HCT116 (cell line): ENCODE measurements at regions not wholly inside any gene's neighbourhood (a gene's known extent, or its start where the extent isn't known, plus 50 kb on each side); places are given as distances from the start of the nearest gene placed in this dataset.

Source experiments
- ATAC-seq: fragments of 200-7000 bp; cut with Tn5 transposase; 2 replicates; pipeline ENCODE4 v1.9.1; 2020; ENCODE audit warnings: mild to moderate bottlenecking, moderate library complexity
- BruUV-seq: library from RNA; stranded (reverse); fragments of 400-500 nt; replicated peaks from 2 replicates; lab custom pipeline; 2021; lab: Mats Ljungman, UMichigan
- CTCF ChIA-PET: fragments of 300-600 bp; sonication (Branson Sonifier 250); formaldehyde crosslinking; loops from one replicate; lab custom pipeline; 2021; ENCODE audit warnings: antibody characterized with exemption; lab: Charles Lee
- POLR2A ChIA-PET: fragments of 300-600, 350-600 bp; sonication (Branson Sonifier 250); formaldehyde crosslinking; loops from one replicate; lab custom pipeline; 2021; ENCODE audit warnings: antibody characterized with exemption; lab: Charles Lee
- RAD21 ChIA-PET, 2 experiments: fragments of 300-600 bp; sonication (Branson Sonifier 250); formaldehyde crosslinking; loops; one replicate each; lab custom pipeline; 2023; ENCODE audit warnings: low total read pairs in 2 of 2; ENCODE audit not compliant: uncharacterized antibody in 2 of 2, unreplicated experiment in 2 of 2, low non-redundant PET in 1 of 2; lab: Charles Lee
- DNase-seq: peaks from one replicate; pipeline ENCODE4 v3.0.0-alpha.2; 2010; ENCODE audit warnings: low read depth, low spot score
- H2AFZ ChIP-seq: fragments of 200-600 bp; shearing (Covaris generic), sonication (generic); 2 replicates; pipeline ENCODE4 v1.6.1; 2017; ENCODE audit warnings: low read depth, mixed run types, mixed read lengths, antibody characterized with exemption, low read length; ENCODE audit not compliant: poor library complexity, severe bottlenecking
- H3K27ac ChIP-seq: 2 replicates; pipeline ENCODE4 v1.5.1; 2012; ENCODE audit warnings: low read depth, low read length
- H3K27me3 ChIP-seq: fragments of 200-600 bp; sonication (generic); 2 replicates; pipeline ENCODE4 v1.6.1; 2016; ENCODE audit warnings: mixed run types, low read length, mixed read lengths; ENCODE audit not compliant: insufficient read depth
- H3K36me3 ChIP-seq, 2 experiments: fragments of 200-500 bp in 1 of 2; fragments of 200-600 bp in 1 of 2; sonication (Bioruptor generic) in 1 of 2; sonication (generic) in 1 of 2; 2 replicates each; pipeline versions ENCODE4 v1.5.1 to v1.6.1; 2014 to 2016; ENCODE audit warnings: low read length in 2 of 2, inconsistent platforms in 1 of 2, mixed read lengths in 1 of 2, mixed run types in 1 of 2; ENCODE audit not compliant: insufficient read depth in 2 of 2, control insufficient read depth in 1 of 2
- H3K4me1 ChIP-seq, 2 experiments: fragments of 200-600 bp in 1 of 2; sonication (generic) in 1 of 2; 2 replicates each; pipeline versions ENCODE4 v1.5.1 to v1.6.1; 2012 to 2017; ENCODE audit warnings: low read length in 2 of 2, inconsistent platforms in 1 of 2, mild to moderate bottlenecking in 1 of 2, mixed read lengths in 1 of 2, mixed run types in 1 of 2, moderate library complexity in 1 of 2; ENCODE audit not compliant: insufficient read depth in 2 of 2, control insufficient read depth in 1 of 2
- H3K4me2 ChIP-seq: fragments of 200-600 bp; sonication (generic); 2 replicates; pipeline ENCODE4 v1.6.1; 2017; ENCODE audit warnings: mixed run types, low read length, mixed read lengths
- H3K4me3 ChIP-seq, 2 experiments: fragments of 200-600 bp in 1 of 2; sonication (generic) in 1 of 2; replicated peaks in 1 of 2; 2 replicates each; pipeline ENCODE4 v1.5.1; 2011 to 2016; ENCODE audit warnings: low read length in 2 of 2, control low read depth in 1 of 2, low read depth in 1 of 2, mild to moderate bottlenecking in 1 of 2, mixed read lengths in 1 of 2, mixed run types in 1 of 2
- H3K79me2 ChIP-seq: fragments of 200-600 bp; sonication (generic); 2 replicates; pipeline ENCODE4 v1.6.1; 2017; ENCODE audit warnings: mild to moderate bottlenecking, mixed run types, low read length, moderate library complexity, mixed read lengths; ENCODE audit not compliant: insufficient read depth
- H3K9ac ChIP-seq: fragments of 200-600 bp; sonication (generic); 2 replicates; pipeline ENCODE4 v1.6.1; 2016; ENCODE audit warnings: low read length, mixed read lengths
- H3K9me2 ChIP-seq: fragments of 200-600 bp; sonication (generic), shearing (Covaris generic); 2 replicates; pipeline ENCODE4 v1.6.1; 2017; ENCODE audit warnings: mixed run types, mild to moderate bottlenecking, moderate library complexity; ENCODE audit not compliant: insufficient read depth
- H3K9me3 ChIP-seq, 2 experiments: fragments of 200-500 bp in 1 of 2; fragments of 200-600 bp in 1 of 2; sonication (Bioruptor generic) in 1 of 2; sonication (generic) in 1 of 2; 2 replicates each; pipeline ENCODE4 v1.6.1; 2014 to 2017; ENCODE audit warnings: low read length in 2 of 2, mixed read lengths in 2 of 2, inconsistent platforms in 1 of 2, low read depth in 1 of 2, mild to moderate bottlenecking in 1 of 2, mixed run types in 1 of 2, moderate library complexity in 1 of 2; ENCODE audit not compliant: control insufficient read depth in 1 of 2, insufficient read depth in 1 of 2
- H4K20me1 ChIP-seq: fragments of 200-600 bp; sonication (generic), shearing (Covaris generic); 2 replicates; pipeline ENCODE4 v1.6.1; 2017; ENCODE audit warnings: mixed run types, mild to moderate bottlenecking, moderate library complexity; ENCODE audit not compliant: insufficient read depth
- CBX3 ChIP-seq: IDR thresholded peaks from 2 replicates; pipeline ENCODE4 v1.6.1; 2012; ENCODE audit warnings: low read depth
- CEBPB ChIP-seq: IDR thresholded peaks from 2 replicates; pipeline ENCODE4 v1.6.1; 2012; ENCODE audit warnings: low read depth
- CTCF ChIP-seq, 3 experiments: fragments of 200-600 bp in 1 of 3; sonication (generic) in 1 of 3; IDR thresholded peaks in 2 of 3; conservative IDR thresholded peaks in 1 of 3; 2 replicates each; pipeline ENCODE4 v1.5.1; 2012 to 2017; ENCODE audit warnings: low read depth in 2 of 3, low read length in 2 of 3, antibody characterized with exemption in 1 of 3, borderline replicate concordance in 1 of 3, control low read depth in 1 of 3, mild to moderate bottlenecking in 1 of 3, mixed read lengths in 1 of 3, mixed run types in 1 of 3, moderate library complexity in 1 of 3; ENCODE audit not compliant: insufficient read depth in 1 of 3
- EGR1 ChIP-seq: IDR thresholded peaks from 2 replicates; pipeline ENCODE4 v1.6.1; 2012; ENCODE audit warnings: low read depth
- EZH2 ChIP-seq: fragments of 200-600 bp; sonication (generic); IDR thresholded peaks from 2 replicates; pipeline ENCODE4 v1.6.1; 2017; ENCODE audit warnings: antibody characterized with exemption, mixed run types
- FOSL1 ChIP-seq: IDR thresholded peaks from 2 replicates; pipeline ENCODE4 v1.6.1; 2012; ENCODE audit warnings: low read depth
- MAX ChIP-seq: IDR thresholded peaks from 2 replicates; pipeline ENCODE4 v1.6.1; 2012
- POLR2A ChIP-seq: IDR thresholded peaks from 2 replicates; pipeline ENCODE4 v1.7.0; 2011; ENCODE audit warnings: borderline replicate concordance; ENCODE audit not compliant: insufficient read depth, insufficient read length; ENCODE audit errors: extremely low read depth
- POLR2AphosphoS5 ChIP-seq: IDR thresholded peaks from 2 replicates; pipeline ENCODE4 v1.6.1; 2011; ENCODE audit warnings: mild to moderate bottlenecking, low read depth, low read length, moderate library complexity
- RAD21 ChIP-seq: IDR thresholded peaks from 2 replicates; pipeline ENCODE4 v1.6.1; 2012; ENCODE audit warnings: low read depth, mild to moderate bottlenecking
- REST ChIP-seq: IDR thresholded peaks from 2 replicates; pipeline ENCODE4 v1.6.1; 2012; ENCODE audit warnings: low read depth
- SIN3A ChIP-seq: IDR thresholded peaks from 2 replicates; pipeline ENCODE4 v1.6.1; 2012; ENCODE audit warnings: low read depth
- SP1 ChIP-seq: IDR thresholded peaks from 2 replicates; pipeline ENCODE4 v1.6.1; 2012; ENCODE audit warnings: low read depth
- SRF ChIP-seq: IDR thresholded peaks from 2 replicates; pipeline ENCODE4 v1.6.1; 2012; ENCODE audit warnings: low read depth
- YY1 ChIP-seq: IDR thresholded peaks from 2 replicates; pipeline ENCODE4 v1.6.1; 2011; ENCODE audit warnings: low read length, low read depth, moderate library complexity, mild to moderate bottlenecking; ENCODE audit not compliant: insufficient replicate concordance; ENCODE audit errors: extremely low read depth
- intact Hi-C: fragments of 100-400 bp; cut with micrococcal nuclease; formaldehyde crosslinking; loops from 2 replicates; pipeline ENCODE4 v1.10.0; 2022

- DNase-seq, result no peak
- no peaks in the 10 kb centered on the region for H3K36me3 ChIP-seq
- H3K9me3 ChIP-seq, result no peaks in the 10 kb centered on the region
- no peak overlapping the region for H3K4me3 ChIP-seq
- POLR2A ChIA-PET, result no interaction called here
- no peak overlapping the region for H3K9ac ChIP-seq
- RAD21 ChIA-PET, result no interaction called here
- CTCF ChIA-PET, result no interaction called here
- no peaks in the 10 kb centered on the region for H3K9me2 ChIP-seq
- H3K4me2 ChIP-seq, result no peak overlapping the region
- no peaks in the 10 kb centered on the region for H3K27me3 ChIP-seq
- no peaks in the 10 kb centered on the region for H4K20me1 ChIP-seq
- intact Hi-C loops, result no loop called here
- no TSS peak for BruUV-seq
- no peak for ATAC-seq
- no peak overlapping the region for H3K27ac ChIP-seq
- no peaks in the 10 kb centered on the region for H3K79me2 ChIP-seq
- H3K4me1 ChIP-seq, result no peaks in the 10 kb centered on the region
- H2AFZ ChIP-seq, result no peak overlapping the region
- no peak for TF ChIP-seq YY1
- no peak for TF ChIP-seq REST
- no peak for TF ChIP-seq FOSL1
- no peak for TF ChIP-seq POLR2AphosphoS5
- TF ChIP-seq EGR1, result no peak
- TF ChIP-seq, all 23 proteins: peak for 0
These were observed 691.6 kb downstream of the NLGN4X start for GRCh38 chrX:5537098-5537497.

- RAD21 ChIA-PET, result no interaction called here
- no peaks in the 10 kb centered on the region for H3K27me3 ChIP-seq
- no peak for DNase-seq
- no peak overlapping the region for H2AFZ ChIP-seq
- ATAC-seq, result no peak
- BruUV-seq, result no TSS peak
- no peak overlapping the region for H3K4me2 ChIP-seq
- POLR2A ChIA-PET, result no interaction called here
- no peaks in the 10 kb centered on the region for H4K20me1 ChIP-seq
- CTCF ChIA-PET, result no interaction called here
- H3K9me3 ChIP-seq, result no peaks in the 10 kb centered on the region
- H3K36me3 ChIP-seq, result no peaks in the 10 kb centered on the region
- no peak overlapping the region for H3K4me3 ChIP-seq
- no peaks in the 10 kb centered on the region for H3K4me1 ChIP-seq
- H3K9ac ChIP-seq, result no peak overlapping the region
- intact Hi-C loops, result no loop called here
- H3K9me2 ChIP-seq, result no peaks in the 10 kb centered on the region
- no peaks in the 10 kb centered on the region for H3K79me2 ChIP-seq
- no peak overlapping the region for H3K27ac ChIP-seq
- no peak for TF ChIP-seq POLR2A
- no peak for TF ChIP-seq SP1
- TF ChIP-seq POLR2AphosphoS5, result no peak
- no peak for TF ChIP-seq EGR1
- TF ChIP-seq SRF, result no peak
- no peak for TF ChIP-seq CTCF (IDR thresholded peaks at IDR 0.05 in 2 of 3, conservative IDR thresholded peaks at IDR 0.05 in 1 of 3; ENCODE audit: borderline replicate concordance in 1 of 3, insufficient read depth in 1 of 3, low read depth in 2 of 3, low read length in 2 of 3)
- TF ChIP-seq EZH2, result no peak
- TF ChIP-seq YY1, result no peak
- no peak for TF ChIP-seq CEBPB
- TF ChIP-seq CBX3, result no peak
- TF ChIP-seq RAD21, result no peak
- TF ChIP-seq MAX, result no peak
- no peak for TF ChIP-seq FOSL1
- no peak for TF ChIP-seq SIN3A
These were observed 692.4 kb downstream of the NLGN4X start for GRCh38 chrX:5536261-5536660.
